ENCODE measurements at regions not wholly inside any gene's neighbourhood (a gene's known extent, or its start where the extent isn't known, plus 50 kb on each side); places are given as distances from the start of the nearest gene placed in this dataset.

GRCh38 chr13:89486709-89487108 lies 1815.5 kb downstream of the SLITRK5 start:
- intact Hi-C loops (cut with DNase I): no loop called here
- Histone ChIP-seq H3K4me3 (no peak overlapping the region), H3K4me1 (no peaks in the 10 kb centered on the region), H3K36me3 (no peaks in the 10 kb centered on the region), H3K27ac (no peak overlapping the region), H3K9me3 (no peaks in the 10 kb centered on the region), H3K27me3 (no peaks in the 10 kb centered on the region)
- TF ChIP-seq, protein P1, sequence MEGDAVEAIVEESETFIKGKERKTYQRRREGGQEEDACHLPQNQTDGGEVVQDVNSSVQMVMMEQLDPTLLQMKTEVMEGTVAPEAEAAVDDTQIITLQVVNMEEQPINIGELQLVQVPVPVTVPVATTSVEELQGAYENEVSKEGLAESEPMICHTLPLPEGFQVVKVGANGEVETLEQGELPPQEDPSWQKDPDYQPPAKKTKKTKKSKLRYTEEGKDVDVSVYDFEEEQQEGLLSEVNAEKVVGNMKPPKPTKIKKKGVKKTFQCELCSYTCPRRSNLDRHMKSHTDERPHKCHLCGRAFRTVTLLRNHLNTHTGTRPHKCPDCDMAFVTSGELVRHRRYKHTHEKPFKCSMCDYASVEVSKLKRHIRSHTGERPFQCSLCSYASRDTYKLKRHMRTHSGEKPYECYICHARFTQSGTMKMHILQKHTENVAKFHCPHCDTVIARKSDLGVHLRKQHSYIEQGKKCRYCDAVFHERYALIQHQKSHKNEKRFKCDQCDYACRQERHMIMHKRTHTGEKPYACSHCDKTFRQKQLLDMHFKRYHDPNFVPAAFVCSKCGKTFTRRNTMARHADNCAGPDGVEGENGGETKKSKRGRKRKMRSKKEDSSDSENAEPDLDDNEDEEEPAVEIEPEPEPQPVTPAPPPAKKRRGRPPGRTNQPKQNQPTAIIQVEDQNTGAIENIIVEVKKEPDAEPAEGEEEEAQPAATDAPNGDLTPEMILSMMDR (IDR thresholded peaks at IDR 0.05): no peak
- no peak for TF ChIP-seq POLR2A (IDR thresholded peaks at IDR 0.05)
- DNase-seq: no peak
- WGBS, 2 donors: 83 to 86% methylated on average over 1 of the region's 1 CpG

GRCh38 chr13:89490661-89491060 lies 1819.5 kb downstream of the SLITRK5 start:
- 80 to 82% methylated on average over 1 of the region's 1 CpG for WGBS, 2 donors
- Histone ChIP-seq H3K4me3 (no peak overlapping the region), H3K9me3 (no peaks in the 10 kb centered on the region), H3K4me1 (no peaks in the 10 kb centered on the region), H3K27me3 (no peaks in the 10 kb centered on the region), H3K36me3 (no peaks in the 10 kb centered on the region), H3K27ac (no peak overlapping the region)
- intact Hi-C loops (cut with DNase I): no loop called here
- TF ChIP-seq, protein P1 (IDR thresholded peaks at IDR 0.05): no peak
- TF ChIP-seq POLR2A (IDR thresholded peaks at IDR 0.05): no peak
- DNase-seq: no peak

GRCh38 chr13:89496478-89496877 lies 1825.3 kb downstream of the SLITRK5 start:
- H3K9me3 ChIP-seq: no peaks in the 10 kb centered on the region
- H3K27me3 ChIP-seq: no peaks in the 10 kb centered on the region
- 37 to 42% methylated on average over 2 of the region's 2 CpGs for WGBS, 2 donors
- no peak for DNase-seq
- no peaks in the 10 kb centered on the region for H3K4me1 ChIP-seq
- no peaks in the 10 kb centered on the region for H3K36me3 ChIP-seq
- intact Hi-C loops (cut with DNase I): no loop called here
- TF ChIP-seq POLR2A (IDR thresholded peaks at IDR 0.05): no peak
- TF ChIP-seq, protein P1 (IDR thresholded peaks at IDR 0.05): no peak
- no peak overlapping the region for H3K27ac ChIP-seq
- no peak overlapping the region for H3K4me3 ChIP-seq

- Histone ChIP-seq H3K36me3 (no peaks in the 10 kb centered on the region), H3K4me1 (no peaks in the 10 kb centered on the region), H3K27ac (no peak overlapping the region), H3K4me3 (no peak overlapping the region), H3K27me3 (no peaks in the 10 kb centered on the region), H3K9me3 (no peaks in the 10 kb centered on the region)
- TF ChIP-seq POLR2A (IDR thresholded peaks at IDR 0.05): no peak
- TF ChIP-seq, protein P1 (IDR thresholded peaks at IDR 0.05): no peak
- 27 to 43% methylated on average over 4 of the region's 4 CpGs for WGBS, 2 donors
- DNase-seq: no peak
- intact Hi-C loops (cut with DNase I): no loop called here
Observed at GRCh38 chr13:89497658-89498057, 1826.5 kb downstream of the SLITRK5 start.

DNA sequence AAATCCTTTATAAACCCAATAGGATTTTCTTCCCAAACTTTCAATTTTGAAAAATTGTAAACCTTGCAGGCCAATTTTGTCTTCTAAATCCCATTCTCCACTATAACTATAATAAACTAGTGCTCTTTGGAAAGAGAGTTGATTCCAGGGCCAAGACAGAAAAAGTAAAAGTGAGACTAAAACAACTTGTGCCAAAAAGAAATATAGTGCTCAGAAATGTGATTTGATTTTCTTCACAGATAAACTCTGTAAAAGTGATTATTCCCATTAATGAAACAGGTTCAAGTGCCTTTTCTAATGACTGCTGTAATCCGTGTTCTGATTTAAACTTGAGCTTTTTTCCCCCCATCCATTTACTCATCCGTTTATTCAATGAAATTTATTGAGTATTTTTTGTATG lies 1831.1 kb downstream of the SLITRK5 start:
- H3K27me3 ChIP-seq: no peaks in the 10 kb centered on the region
- WGBS, 2 donors: 71% methylated on average over 2 of the region's 2 CpGs

More for the DNA sequence above, 1831.1 kb downstream of the SLITRK5 start:
- TF ChIP-seq POLR2A (IDR thresholded peaks at IDR 0.05): no peak
- TF ChIP-seq, protein P1 (IDR thresholded peaks at IDR 0.05): no peak
- H3K4me3 ChIP-seq: no peak overlapping the region
- intact Hi-C loops (cut with DNase I): no loop called here
- no peaks in the 10 kb centered on the region for H3K36me3 ChIP-seq
- no peak overlapping the region for H3K27ac ChIP-seq
- H3K9me3 ChIP-seq: no peaks in the 10 kb centered on the region
- no peaks in the 10 kb centered on the region for H3K4me1 ChIP-seq
- no peak for DNase-seq

All from esophagus squamous epithelium (tissue), 5 donors.